Keratinocyte (primary cell): ENCODE measurements at regions not wholly inside any gene's neighbourhood (a gene's known extent, or its start where the extent isn't known, plus 50 kb on each side); places are given as distances from the start of the nearest gene placed in this dataset.

Source experiments
- CTCF ChIP-seq, 3 experiments: IDR thresholded peaks in 1 of 3; conservative IDR thresholded peaks in 1 of 3; optimal IDR thresholded peaks in 1 of 3; 2 replicates in 2 of 3; 3 replicates in 1 of 3; pipeline versions ENCODE3 to v1.5.1; 2011; ENCODE audit warnings: low read length in 3 of 3, mild to moderate bottlenecking in 3 of 3, moderate library complexity in 2 of 3, control low read depth in 1 of 3, inconsistent platforms in 1 of 3; ENCODE audit not compliant: insufficient read depth in 2 of 3; ENCODE audit errors: extremely low read depth in 1 of 3
- EZH2 ChIP-seq: IDR thresholded peaks from one replicate; pipeline ENCODE4 v1.6.1; 2012; ENCODE audit warnings: inconsistent platforms, mild to moderate bottlenecking, low read length, moderate library complexity

DNA sequence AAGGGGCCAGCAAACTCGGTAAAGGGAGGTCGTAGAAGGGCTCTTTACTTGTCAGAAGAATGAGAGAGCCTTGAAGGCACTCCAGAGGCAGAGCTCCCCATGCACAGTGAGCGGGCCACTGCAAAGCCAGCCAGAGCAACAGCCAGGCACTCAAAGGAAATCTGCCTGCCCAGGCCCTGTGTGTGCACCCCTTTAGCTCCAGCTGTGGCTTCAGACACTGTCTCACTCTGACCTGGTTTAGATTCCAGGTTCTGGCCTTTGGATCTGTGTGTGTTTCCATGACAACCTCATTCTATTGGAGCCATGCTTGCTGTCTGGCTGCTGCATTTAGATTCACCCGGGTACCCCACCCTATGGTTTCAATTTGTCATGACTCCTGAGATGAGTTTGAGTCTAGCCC, 170.3 kb downstream of the CAPZA3 start:
- TF ChIP-seq CTCF (optimal IDR thresholded peaks at IDR 0.05 in 1 of 3, IDR thresholded peaks at IDR 0.05 in 1 of 3, conservative IDR thresholded peaks at IDR 0.05 in 1 of 3; ENCODE audit: extremely low read depth in 1 of 3, insufficient read depth in 2 of 3, low read length in 3 of 3) (no peak), EZH2 (no peak)
